Mesenchymal stem cell (in vitro differentiated cells and primary cell): ENCODE measurements at regions not wholly inside any gene's neighbourhood (a gene's known extent, or its start where the extent isn't known, plus 50 kb on each side); places are given as distances from the start of the nearest gene placed in this dataset.
"Not testable (repeated sequence)": the region's sequence is repeated elsewhere in the genome, so short reads cannot be mapped to it uniquely, and the experiment has no call there.

Source experiments
- DNase-seq: peaks from one replicate; pipeline ENCODE4 v3.0.0-alpha.2; 2013
- H2AFZ ChIP-seq: one replicate; pipeline ENCODE4 v1.6.1; 2013; ENCODE audit warnings: low read depth, mild to moderate bottlenecking, control low read depth, inconsistent platforms, low read length, moderate library complexity
- H2AK5ac ChIP-seq: 2 replicates; pipeline ENCODE4 v1.6.1; 2013; ENCODE audit warnings: low read length, moderate library complexity, mild to moderate bottlenecking, inconsistent platforms; ENCODE audit not compliant: severe bottlenecking
- H2BK120ac ChIP-seq: one replicate; pipeline ENCODE4 v1.6.1; 2013; ENCODE audit warnings: low read depth, mild to moderate bottlenecking, inconsistent platforms, low read length, moderate library complexity
- H2BK12ac ChIP-seq, 2 experiments: one replicate each; pipeline ENCODE4 v1.6.1; 2013; ENCODE audit warnings: inconsistent platforms in 2 of 2, low read length in 2 of 2, mild to moderate bottlenecking in 2 of 2, moderate library complexity in 2 of 2, control low read depth in 1 of 2
- H2BK15ac ChIP-seq: one replicate; pipeline ENCODE4 v1.6.1; 2013; ENCODE audit warnings: mild to moderate bottlenecking, low read depth, inconsistent platforms; ENCODE audit not compliant: poor library complexity, severe bottlenecking
- H2BK5ac ChIP-seq: 2 replicates; pipeline ENCODE4 v1.6.1; 2013; ENCODE audit warnings: low read depth, mild to moderate bottlenecking, low read length, control low read depth, inconsistent platforms; ENCODE audit not compliant: poor library complexity, severe bottlenecking
- H3K14ac ChIP-seq, 2 experiments: one replicate each; pipeline ENCODE4 v1.6.1; 2013; ENCODE audit warnings: inconsistent platforms in 2 of 2, low read length in 2 of 2, control low read depth in 1 of 2, mild to moderate bottlenecking in 1 of 2, moderate library complexity in 1 of 2
- H3K18ac ChIP-seq, 2 experiments: one replicate each; pipeline ENCODE4 v1.6.1; 2013; ENCODE audit warnings: inconsistent platforms in 2 of 2, low read length in 2 of 2, control low read depth in 1 of 2, low read depth in 1 of 2, mild to moderate bottlenecking in 1 of 2
- H3K23ac ChIP-seq, 2 experiments: one replicate each; pipeline ENCODE4 v1.6.1; 2013; ENCODE audit warnings: inconsistent platforms in 2 of 2, low read length in 2 of 2, mild to moderate bottlenecking in 2 of 2, moderate library complexity in 2 of 2, control low read depth in 1 of 2
- H3K27ac ChIP-seq: 2 replicates; pipeline ENCODE4 v1.5.1; 2013; ENCODE audit warnings: mild to moderate bottlenecking, moderate library complexity, low read length, control low read depth, inconsistent platforms; ENCODE audit not compliant: poor library complexity, severe bottlenecking
- H3K27me3 ChIP-seq, 2 experiments: 2 replicates each; pipeline versions ENCODE4 v1.6.1 to v1.7.0; 2013; ENCODE audit warnings: low read length in 2 of 2, mild to moderate bottlenecking in 2 of 2, moderate library complexity in 2 of 2, control low read depth in 1 of 2, inconsistent platforms in 1 of 2; ENCODE audit not compliant: control insufficient read depth in 1 of 2, insufficient read depth in 1 of 2
- H3K36me3 ChIP-seq, 2 experiments: 2 replicates each; pipeline versions ENCODE4 v1.6.1 to v1.7.0; 2013; ENCODE audit warnings: low read length in 2 of 2, control low read depth in 1 of 2, inconsistent platforms in 1 of 2, low read depth in 1 of 2, mild to moderate bottlenecking in 1 of 2; ENCODE audit not compliant: insufficient read depth in 2 of 2, control insufficient read depth in 1 of 2
- H3K4ac ChIP-seq, 2 experiments: one replicate each; pipeline ENCODE4 v1.6.1; 2013; ENCODE audit warnings: inconsistent platforms in 2 of 2, low read length in 2 of 2, mild to moderate bottlenecking in 2 of 2, moderate library complexity in 2 of 2, control low read depth in 1 of 2, low read depth in 1 of 2
- H3K4me1 ChIP-seq: 2 replicates; pipeline ENCODE4 v1.6.1; 2013; ENCODE audit warnings: low read depth, low read length, control low read depth; ENCODE audit not compliant: control insufficient read depth, insufficient read depth
- H3K4me2 ChIP-seq: 2 replicates; pipeline ENCODE4 v1.6.1; 2013; ENCODE audit warnings: low read length, mild to moderate bottlenecking, inconsistent platforms; ENCODE audit not compliant: poor library complexity, severe bottlenecking
- H3K4me3 ChIP-seq, 2 experiments: 2 replicates each; pipeline versions ENCODE4 v1.5.1 to v1.7.0; 2013; ENCODE audit warnings: low read length in 2 of 2, mild to moderate bottlenecking in 2 of 2, control low read depth in 1 of 2, low read depth in 1 of 2; ENCODE audit not compliant: insufficient read depth in 1 of 2
- H3K79me1 ChIP-seq: replicated peaks from 2 replicates; pipeline ENCODE4 v1.6.1; 2013; ENCODE audit warnings: mild to moderate bottlenecking, control low read depth, low read length, inconsistent platforms; ENCODE audit not compliant: poor library complexity, severe bottlenecking
- H3K9ac ChIP-seq: 2 replicates; pipeline ENCODE4 v1.7.0; 2013; ENCODE audit warnings: mild to moderate bottlenecking, low read length, moderate library complexity
- H3K9me3 ChIP-seq: 2 replicates; pipeline ENCODE4 v1.7.0; 2013; ENCODE audit warnings: mild to moderate bottlenecking, low read length; ENCODE audit not compliant: control insufficient read depth
- H4K8ac ChIP-seq: one replicate; pipeline ENCODE4 v1.6.1; 2013; ENCODE audit warnings: inconsistent platforms, mild to moderate bottlenecking, low read length, moderate library complexity
- H4K91ac ChIP-seq: one replicate; pipeline ENCODE4 v1.6.1; 2013; ENCODE audit warnings: mild to moderate bottlenecking, low read length, inconsistent platforms
- WGBS: methylation state at CpG from one replicate; pipeline ENCODE4 v1.1.7; 2013; ENCODE audit warnings: mixed read lengths; 5-methylcytosine and 5-hydroxymethylcytosine counted together

DNA sequence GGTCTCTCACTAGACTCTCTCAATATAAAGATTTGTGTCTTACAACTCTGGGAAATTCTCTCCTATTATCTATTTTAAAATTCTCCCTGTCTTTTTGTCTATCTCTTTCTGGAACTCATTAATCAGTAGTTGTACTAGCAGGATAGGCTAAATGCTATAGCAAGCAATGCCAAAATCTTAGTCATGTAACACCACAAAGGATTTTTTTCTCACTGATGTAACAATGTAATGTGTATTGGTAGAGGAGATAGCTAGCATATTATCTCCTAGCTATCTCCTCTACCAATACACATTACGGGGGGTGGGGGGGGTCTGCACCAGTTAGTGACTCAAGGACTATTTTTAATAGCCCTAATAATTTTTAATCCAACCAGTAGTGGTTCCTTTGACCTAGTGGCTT is 225.4 kb downstream of the KLHL28 start:
- no peak overlapping the region for H2BK12ac ChIP-seq
- no peaks in the 10 kb centered on the region for H3K79me1 ChIP-seq
- H2BK5ac ChIP-seq: no peak overlapping the region
- H3K9ac ChIP-seq: no peak overlapping the region
- H3K23ac ChIP-seq: no peak overlapping the region
- no peaks in the 10 kb centered on the region for H3K9me3 ChIP-seq
- H3K14ac ChIP-seq: no peak overlapping the region
- no peak overlapping the region for H2AFZ ChIP-seq
- no CpG with 5 or more reads among the region's 1 CpG for WGBS
- no peak overlapping the region for H2BK15ac ChIP-seq
- no peak overlapping the region for H3K27ac ChIP-seq
- H3K18ac ChIP-seq: no peak overlapping the region
- H3K4me2 ChIP-seq: no peak overlapping the region
- H3K4ac ChIP-seq: no peak overlapping the region
- no peak for DNase-seq
- no peak overlapping the region for H4K8ac ChIP-seq
- peaks cover 0 to 4% of the 10 kb centered on the region in 2 experiments for H3K27me3 ChIP-seq
- H4K91ac ChIP-seq: no peak overlapping the region
- no peaks in the 10 kb centered on the region for H3K36me3 ChIP-seq
- no peak overlapping the region for H3K4me3 ChIP-seq
- no peaks in the 10 kb centered on the region for H3K4me1 ChIP-seq
- no peak overlapping the region for H2AK5ac ChIP-seq
- H2BK120ac ChIP-seq: no peak overlapping the region

DNA sequence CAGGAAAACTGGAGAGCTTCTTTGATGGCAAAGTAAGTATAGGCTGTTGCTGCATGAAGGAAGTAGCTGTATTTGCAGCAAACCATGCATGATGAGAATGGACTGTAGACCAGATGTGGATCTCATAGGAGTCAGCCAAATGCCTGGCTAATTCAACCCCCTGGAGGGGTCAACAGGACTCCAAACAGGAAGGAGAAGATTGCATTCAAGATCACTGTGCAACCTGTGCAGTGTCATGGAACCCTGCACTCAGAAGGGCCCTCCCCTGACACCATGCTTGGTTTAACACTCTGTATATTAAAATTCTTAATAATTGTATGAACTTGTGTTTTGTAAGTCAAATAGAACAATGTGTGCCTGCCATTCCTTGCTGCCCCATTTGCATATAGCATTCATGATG is 225.1 kb upstream of the FSCB start:
- H3K9ac ChIP-seq: no peak overlapping the region

DNA sequence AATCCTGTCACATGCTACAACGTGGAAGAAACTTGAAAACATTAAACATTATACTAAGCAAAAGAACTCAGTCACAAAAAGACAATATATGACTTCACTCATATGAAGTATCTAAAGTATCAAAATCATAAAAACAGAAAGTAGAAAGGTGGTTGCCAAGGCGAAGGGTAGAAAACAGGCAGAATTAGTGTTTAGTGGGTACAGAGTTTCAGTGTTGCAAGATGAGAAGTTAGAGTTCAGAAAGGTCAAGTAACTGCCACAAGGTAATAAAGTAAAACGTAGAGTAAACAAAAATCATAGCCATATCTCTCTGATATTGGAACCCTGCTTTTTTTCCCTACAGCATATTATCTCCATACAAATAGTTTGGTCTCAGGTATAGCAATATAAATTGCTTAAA is 223.8 kb upstream of the FSCB start:
- Histone ChIP-seq H3K9me3 (no peaks in the 10 kb centered on the region), H4K91ac (no peak overlapping the region), H3K23ac (no peak overlapping the region), H2AK5ac (no peak overlapping the region), H3K18ac (no peak overlapping the region), H3K4me2 (no peak overlapping the region), H3K36me3 (no peaks in the 10 kb centered on the region), H3K27me3 (no peaks in the 10 kb centered on the region), H4K8ac (no peak overlapping the region), H3K79me1 (no peaks in the 10 kb centered on the region), H2BK15ac (no peak overlapping the region), H3K9ac (no peak overlapping the region), H2BK12ac (no peak overlapping the region), H3K14ac (no peak overlapping the region), H2AFZ (no peak overlapping the region), H3K4me1 (no peaks in the 10 kb centered on the region), H2BK5ac (no peak overlapping the region), H2BK120ac (no peak overlapping the region), H3K4me3 (no peak overlapping the region), H3K27ac (no peak overlapping the region), H3K4ac (no peak overlapping the region)
- 88% methylated on average over 1 of the region's 3 CpGs for WGBS
- no peak for DNase-seq

More for the DNA sequence above, 225.1 kb upstream of the FSCB start:
- no peak for DNase-seq
- Histone ChIP-seq H3K36me3 (no peaks in the 10 kb centered on the region), H3K4me2 (no peak overlapping the region), H2BK120ac (no peak overlapping the region), H3K4ac (no peak overlapping the region), H2AK5ac (no peak overlapping the region), H2BK12ac (no peak overlapping the region), H3K9me3 (no peaks in the 10 kb centered on the region), H2BK15ac (no peak overlapping the region), H3K23ac (no peak overlapping the region), H3K27ac (no peak overlapping the region), H4K91ac (no peak overlapping the region), H2AFZ (no peak overlapping the region), H3K18ac (no peak overlapping the region), H3K14ac (no peak overlapping the region), H3K79me1 (no peaks in the 10 kb centered on the region), H2BK5ac (no peak overlapping the region), H3K4me1 (no peaks in the 10 kb centered on the region), H4K8ac (no peak overlapping the region), H3K4me3 (no peak overlapping the region), H3K27me3 (no peaks in the 10 kb centered on the region)

DNA sequence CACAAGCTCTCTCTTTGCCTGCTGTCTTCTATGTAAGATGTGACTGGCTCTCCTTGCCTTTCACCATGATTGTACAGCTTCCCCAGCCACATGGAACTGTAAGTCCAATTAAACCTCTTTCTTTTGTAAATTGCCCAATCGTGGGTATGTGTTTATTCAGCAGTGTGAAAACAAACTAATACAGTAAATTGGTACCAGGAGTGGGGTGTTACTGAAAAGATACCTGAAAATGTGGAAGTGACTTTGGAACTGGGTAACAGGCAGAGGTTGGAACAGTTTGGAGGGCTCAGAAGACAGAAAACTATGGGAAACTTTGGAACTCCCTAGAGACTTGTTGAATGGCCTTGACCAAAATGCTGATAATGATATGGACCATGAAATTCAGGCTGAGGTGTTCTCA is 214.3 kb upstream of the FSCB start:
- H2AFZ ChIP-seq, H3K79me1 ChIP-seq, H3K27ac ChIP-seq, DNase-seq, H2BK15ac ChIP-seq, H4K91ac ChIP-seq, H3K23ac ChIP-seq, H3K4me1 ChIP-seq, H3K9ac ChIP-seq, H2AK5ac ChIP-seq, H3K36me3 ChIP-seq, H2BK12ac ChIP-seq, H3K27me3 ChIP-seq, H4K8ac ChIP-seq, H3K18ac ChIP-seq, H3K4ac ChIP-seq, H2BK5ac ChIP-seq, H3K14ac ChIP-seq, H3K4me2 ChIP-seq, H3K4me3 ChIP-seq, H2BK120ac ChIP-seq: not testable (repeated sequence)
- H3K9me3 ChIP-seq: peaks cover 28% of the 10 kb centered on the region
- 50% methylated on average over 1 of the region's 1 CpG for WGBS
